HPDE6-E6E7 (cell line): ENCODE measurements at regions not wholly inside any gene's neighbourhood (a gene's known extent, or its start where the extent isn't known, plus 50 kb on each side); places are given as distances from the start of the nearest gene placed in this dataset.
A peak's percentile ranks its signal among the peaks of the same experiment; 100 is the strongest.

ENCODE experiments used
- DNase-seq: peaks from one replicate; pipeline ENCODE4 v3.0.0; 2011; ENCODE audit warnings: missing footprints; ENCODE audit errors: extremely low spot score

DNA sequence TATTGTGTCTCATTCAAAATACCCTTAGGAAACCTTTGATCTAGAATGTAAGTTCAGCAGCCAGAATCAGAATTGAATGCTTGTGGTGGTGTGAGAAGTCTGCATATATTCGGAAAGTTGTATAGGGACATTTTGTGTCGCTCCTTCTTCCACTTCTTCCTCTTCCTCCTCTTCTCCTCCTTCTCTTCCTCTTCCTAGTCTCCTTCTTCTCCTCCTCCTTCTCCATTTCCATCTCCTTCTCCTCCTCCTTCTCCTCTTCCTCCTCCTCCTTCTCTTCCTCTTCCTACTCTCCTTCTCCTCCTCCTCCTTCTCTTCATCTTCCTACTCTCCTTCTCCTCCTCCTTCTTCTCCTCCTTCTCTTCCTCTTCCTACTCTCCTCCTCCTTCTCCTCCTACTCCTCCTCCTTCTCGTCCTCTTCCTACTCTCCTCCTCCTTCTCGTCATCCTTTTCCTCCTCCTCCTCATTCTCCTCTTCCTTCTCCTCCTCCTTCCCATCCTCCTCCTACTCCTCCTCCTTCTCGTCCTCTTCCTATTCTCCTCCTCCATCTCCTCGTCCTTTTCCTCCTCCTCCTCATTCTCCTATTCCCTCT lies 749.3 kb upstream of the GOLIM4 start:
- DNase-seq, result no peak

DNA sequence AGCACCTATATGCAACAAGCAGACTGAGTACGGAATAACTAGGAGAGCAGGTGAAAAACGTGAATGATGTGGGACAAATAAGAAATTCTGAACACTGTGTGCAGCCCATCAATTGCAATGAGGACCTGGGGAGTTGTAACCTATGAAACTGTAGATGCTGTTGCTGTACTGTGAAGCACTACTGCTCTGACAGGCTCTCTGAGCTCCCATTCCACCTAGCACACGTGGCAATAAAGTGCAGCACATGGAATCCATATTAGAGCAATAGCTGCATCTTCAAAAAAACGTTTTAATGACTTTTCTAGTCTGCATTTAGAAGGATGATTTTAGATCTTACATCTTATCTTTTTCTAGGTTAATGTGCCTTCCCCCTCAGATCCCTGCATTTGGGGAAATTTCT lies 748.7 kb upstream of the GOLIM4 start:
- DNase-seq, result no peak

DNA sequence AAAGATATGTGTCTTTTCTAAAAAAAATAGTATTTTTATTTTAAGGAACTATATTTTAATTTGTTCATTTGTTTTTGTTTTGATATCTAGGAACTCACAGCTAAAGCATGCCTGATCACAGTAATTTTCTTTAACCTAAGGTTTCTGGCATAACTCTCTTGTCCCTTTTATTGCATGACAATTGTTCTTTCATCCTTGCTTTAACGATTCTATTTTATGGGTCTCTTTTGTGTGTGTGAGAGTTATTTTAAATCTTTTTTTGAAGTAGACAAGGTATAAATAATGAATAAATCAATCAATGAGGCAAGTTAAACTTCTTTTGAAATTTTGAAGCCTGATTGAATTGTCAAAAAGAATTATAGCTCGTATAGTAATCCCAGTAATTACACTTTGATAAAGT lies 747.8 kb upstream of the GOLIM4 start:
- DNase-seq, result no peak

DNA sequence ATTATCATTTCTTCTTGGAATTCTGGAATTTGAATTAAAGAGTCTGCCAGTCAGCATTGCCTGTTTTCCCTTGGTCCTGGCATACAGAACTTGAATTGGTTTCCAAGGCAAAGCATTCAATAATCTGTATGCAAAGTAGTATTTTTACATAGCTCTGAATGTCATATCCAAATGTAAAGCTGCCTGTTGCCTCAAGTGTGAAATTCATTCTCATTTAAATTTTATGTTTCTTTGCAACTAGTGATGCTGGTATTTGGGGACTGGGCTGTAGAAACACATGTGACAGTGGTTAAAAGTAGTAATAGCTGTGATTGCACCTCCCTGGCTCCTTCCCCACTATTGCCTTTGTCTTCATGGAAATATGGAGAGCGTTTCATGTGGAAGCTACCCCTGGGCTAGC lies 743.9 kb upstream of the GOLIM4 start:
- no peak for DNase-seq

DNA sequence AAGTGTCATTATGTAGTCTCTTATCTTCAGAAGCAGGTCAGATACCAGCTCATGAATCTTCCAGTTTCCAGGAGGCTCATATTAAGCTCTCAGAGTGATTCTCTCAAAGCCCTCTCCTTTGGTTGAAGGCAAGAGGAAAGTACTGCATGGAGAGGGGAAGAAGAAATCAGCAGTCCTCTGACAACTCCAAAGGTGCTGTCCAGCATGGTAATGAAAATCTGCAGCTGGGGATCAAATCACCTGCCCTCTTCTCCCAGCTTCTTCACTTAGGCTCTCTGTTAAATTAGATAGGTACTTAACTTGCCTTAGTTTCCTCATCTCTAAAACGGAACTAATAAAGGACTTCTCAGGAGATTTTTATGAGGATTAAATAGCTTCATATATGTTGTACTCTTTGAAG lies 738.8 kb upstream of the GOLIM4 start:
- no peak for DNase-seq

DNA sequence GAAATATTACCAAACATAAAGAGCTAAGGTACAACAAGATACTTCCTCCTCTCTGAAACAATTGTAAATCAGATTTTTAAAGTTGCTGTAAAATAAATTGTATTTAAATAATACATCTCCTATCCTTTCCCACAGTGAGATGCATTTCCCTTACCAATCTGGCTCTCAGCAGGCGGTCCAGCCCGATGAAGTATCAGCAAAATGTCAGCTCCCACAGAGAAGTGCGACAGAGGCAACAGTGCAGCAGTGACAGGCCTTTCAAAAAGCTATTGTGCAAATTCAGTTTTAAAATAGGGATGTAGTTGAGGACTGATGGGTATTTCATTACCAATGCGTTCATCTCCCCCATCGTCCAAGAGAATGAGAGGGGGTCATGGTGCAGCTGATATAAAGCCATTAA lies 733.2 kb upstream of the GOLIM4 start:
- no peak for DNase-seq

DNA sequence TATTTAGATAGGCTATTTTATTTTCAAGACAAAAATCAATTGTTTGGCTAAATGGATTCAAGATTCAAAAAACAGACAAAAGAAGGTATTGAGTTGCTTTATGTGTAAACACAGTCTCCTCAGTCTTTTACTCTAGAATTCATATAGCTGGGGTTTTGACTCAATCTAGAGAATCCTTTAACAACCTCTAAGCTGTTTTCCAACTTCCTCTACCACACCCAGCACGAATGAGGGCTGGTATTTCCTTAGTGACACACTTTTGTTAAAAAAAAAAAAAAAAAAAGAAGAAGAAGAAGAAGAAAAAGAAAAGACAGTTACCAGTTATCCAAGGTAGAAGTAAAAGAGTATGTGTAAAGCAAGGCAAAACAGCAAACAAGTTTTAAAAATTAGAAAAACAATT lies 732.8 kb upstream of the GOLIM4 start:
- no peak for DNase-seq

DNA sequence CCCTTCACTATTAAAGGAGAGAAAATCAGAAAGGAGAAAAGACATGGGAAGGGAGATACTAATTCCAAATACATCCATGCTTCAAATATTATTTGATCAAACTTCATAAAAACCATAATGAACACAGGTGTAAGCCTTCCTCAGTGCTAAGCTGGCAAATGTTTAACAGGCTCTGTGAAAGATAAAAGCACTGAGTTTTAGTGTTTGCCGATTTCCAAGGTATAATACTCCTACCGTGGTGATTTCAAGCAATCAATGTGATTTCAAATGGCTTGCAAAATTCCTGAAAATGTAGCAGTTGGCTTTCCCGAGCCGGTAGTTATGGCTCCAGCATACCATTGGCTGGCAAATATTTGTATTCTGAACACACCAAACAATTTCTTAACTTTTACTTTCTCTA lies 732.3 kb upstream of the GOLIM4 start:
- DNase-seq, result no peak

DNA sequence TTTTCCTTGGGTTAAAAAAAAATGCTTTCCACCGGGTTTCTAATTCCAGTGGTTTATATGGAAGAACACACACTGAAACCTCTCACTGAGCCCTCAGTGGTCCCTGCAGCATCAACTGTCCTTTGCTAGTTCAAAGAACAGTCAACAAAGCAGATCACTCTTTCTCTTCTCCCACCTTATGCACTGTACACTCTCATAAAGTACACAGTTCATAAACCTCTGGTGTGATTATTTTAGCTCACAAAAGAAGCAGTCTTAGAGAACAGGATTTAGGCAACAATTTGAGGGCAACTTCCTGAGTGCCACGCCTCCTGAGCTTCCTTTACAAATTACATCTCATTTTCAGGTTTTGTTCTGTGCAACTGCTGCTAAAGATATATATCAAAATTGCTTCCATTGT lies 728.4 kb upstream of the GOLIM4 start:
- no peak for DNase-seq

DNA sequence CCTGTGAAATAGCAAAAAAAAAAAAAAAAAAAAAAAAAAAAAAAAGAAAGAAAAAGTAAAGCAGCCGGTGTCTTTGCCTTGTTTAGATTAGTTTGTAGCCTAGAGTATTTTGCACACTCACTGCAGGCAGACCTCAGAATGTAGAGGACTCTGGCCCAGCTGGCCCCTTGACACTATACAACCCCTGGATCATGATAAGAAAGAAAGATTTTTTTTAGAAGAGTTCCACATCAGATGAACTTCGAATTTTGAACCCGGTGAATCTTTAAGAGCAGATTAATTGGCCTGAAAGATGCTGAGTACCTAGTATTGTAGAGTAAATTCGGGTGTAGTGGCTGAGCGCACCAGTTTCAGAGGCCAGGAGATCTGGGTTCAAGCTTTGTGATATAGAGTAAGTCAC lies 727.7 kb upstream of the GOLIM4 start:
- no peak for DNase-seq

DNA sequence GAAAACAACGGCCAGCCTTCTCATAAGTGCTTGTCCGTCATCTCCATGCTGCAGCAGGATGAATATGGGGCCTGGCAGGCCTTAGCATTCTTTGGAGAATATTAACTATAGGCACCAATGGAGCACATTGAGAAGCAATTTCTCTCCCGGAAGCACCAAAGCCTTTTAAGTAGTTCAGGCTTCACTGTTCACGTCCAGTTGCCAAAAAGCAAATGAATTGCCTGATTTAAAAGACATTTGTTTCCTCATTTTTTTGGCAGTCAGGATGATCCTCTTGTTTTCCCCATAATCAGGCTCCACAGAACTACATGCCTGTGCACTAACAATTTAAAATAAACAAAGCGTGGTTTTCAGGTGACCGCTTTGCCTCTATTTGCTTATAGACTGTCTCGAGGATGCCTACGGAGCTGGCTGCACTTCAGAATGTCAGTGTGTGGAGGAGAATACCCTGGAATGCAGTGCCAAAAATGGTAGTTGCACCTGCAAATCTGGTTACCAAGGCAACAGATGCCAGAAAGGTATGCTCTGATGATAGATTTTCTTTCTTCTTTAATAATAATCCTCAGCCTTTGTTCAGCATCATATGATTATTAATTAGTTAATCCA lies 725.2 kb upstream of the GOLIM4 start:
- no peak for DNase-seq

DNA sequence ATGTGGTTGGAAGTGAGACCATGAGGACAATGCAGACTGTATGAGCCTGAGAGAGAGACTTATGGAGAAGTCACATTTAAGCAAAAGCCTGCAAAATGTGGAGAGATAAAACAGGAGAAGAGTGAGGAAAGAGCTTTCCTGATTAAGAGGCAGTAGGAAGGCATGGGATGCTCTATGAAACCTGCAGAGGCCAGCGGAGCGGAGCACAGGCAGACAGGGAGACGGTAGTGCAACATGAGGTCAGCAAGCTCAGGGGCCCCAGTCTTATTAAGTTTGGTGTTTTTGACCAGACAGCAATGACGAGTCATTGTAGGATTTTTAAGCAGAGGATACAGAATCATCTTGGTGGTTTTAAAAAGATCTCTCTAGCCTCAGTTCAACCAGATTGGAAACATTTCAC lies 721.5 kb upstream of the GOLIM4 start:
- no peak for DNase-seq

DNA sequence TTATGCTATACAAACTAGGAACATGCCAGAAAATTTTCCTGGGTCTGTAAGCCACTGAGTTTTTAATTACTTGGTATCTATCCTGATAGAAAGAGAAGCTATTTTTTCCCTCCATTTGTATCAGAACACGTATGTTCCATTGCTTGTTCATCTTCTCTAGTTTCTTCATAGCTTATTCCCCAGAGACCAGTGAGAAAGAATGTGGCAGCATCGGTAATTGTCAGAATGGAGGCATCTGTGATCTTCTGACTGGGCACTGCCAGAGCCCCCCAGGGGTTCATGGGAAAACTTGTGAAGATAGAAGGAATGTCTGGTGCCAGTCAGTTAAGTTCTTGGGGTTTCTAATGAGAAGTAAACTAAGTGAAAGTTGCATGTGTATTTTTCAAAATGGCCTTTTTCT lies 720.2 kb upstream of the GOLIM4 start:
- no peak for DNase-seq

DNA sequence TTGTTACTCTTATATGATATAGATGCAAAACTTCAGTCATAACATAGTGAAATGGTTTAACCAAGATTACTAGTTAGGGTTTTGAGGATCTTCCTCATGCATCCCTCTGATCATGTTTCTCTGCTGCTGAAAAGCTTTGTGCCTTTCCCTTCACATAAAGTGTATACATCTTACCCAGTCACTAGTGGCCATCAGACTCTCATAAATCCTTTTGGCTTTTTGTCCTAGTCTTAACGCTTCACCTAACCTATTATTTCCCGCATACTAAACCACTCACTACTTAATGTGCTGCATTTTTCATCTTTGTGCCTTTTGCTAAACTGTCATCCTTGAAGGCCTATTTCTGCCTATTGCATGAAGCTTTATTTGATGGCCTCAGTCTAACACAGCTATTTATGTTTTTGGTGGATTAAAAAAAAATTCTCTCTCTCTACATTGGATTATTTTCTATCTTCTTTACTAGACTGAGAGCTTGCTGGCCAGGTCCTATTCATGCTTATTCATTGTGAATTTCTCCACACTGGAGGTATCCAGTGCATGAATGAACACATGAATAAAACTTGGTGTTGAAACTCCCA lies 717.6 kb upstream of the GOLIM4 start:
- no peak for DNase-seq

DNA sequence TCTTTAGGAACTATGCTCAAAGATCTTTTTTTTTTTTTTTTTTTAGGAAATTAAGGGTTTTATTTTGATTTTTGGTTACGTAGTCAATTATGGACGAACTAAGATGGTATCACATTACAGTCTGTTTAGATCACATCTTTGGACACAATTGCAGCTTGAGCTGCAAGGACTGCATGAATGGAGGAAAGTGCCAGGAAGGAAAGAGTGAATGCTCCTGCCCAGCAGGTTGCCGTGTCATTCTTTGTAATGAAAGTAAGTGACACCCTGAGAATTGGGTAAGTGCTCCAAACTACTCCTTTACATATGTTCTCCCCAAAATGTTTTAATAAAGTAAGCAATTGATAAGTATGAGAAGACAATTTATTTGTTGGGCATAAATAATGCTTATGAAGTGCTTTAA lies 716.5 kb upstream of the GOLIM4 start:
- DNase-seq, result no peak

DNA sequence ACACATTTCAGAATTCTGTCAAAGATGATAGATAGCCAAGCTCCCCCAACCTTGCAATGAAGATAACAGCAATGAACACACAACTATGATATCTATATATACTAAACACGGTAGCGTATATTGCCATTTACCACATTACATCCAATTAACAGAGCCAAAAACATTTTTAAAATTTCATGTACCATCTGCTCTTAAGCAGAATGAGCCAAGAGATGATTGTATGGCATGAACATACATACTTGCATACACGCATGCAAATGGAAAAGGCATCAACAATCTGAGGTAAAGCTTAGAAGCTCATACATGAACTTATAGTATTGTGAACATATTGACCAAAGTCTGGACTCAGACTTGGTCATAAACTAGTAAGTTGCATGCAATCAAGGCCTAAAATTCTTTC lies 712.9 kb upstream of the GOLIM4 start:
- DNase-seq, result no peak

DNA sequence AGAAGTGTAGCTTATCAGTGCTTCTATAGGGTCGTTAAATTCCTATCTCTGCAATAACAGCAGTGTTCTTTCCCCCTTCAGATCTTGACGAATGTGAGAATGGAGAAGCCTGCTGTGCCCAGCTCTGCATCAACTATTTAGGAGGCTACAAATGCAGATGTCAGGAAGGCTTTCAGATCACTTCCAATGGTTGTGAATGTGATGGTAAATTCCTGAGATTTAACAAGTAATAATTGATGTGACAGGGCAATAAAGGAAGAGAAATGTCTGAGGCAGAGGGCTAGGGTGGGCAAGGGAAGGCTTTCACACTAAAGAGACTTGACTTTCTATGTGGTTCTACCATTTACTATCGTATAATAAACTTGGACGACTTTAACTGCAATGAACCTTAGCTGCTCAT lies 711.7 kb upstream of the GOLIM4 start:
- DNase-seq, result no peak

DNA sequence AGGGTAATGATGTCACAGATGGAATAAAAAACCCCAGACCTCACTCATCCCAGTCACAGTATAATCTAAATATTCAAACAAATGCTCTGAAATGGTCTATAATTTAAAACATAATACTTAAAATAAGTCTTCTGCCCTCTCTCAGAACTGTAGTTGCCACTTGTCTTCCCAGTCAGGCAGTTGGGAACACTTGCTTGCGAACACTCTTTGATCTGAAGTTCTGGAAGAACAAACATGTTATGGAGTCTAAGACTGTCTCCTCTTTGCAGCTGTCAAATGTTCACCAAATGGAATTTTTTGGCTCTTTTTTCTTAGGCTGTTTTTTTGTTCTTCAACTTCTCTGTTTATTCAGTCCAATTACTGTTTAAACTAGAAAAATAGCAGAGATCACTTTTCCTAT lies 711.1 kb upstream of the GOLIM4 start:
- no peak for DNase-seq

DNA sequence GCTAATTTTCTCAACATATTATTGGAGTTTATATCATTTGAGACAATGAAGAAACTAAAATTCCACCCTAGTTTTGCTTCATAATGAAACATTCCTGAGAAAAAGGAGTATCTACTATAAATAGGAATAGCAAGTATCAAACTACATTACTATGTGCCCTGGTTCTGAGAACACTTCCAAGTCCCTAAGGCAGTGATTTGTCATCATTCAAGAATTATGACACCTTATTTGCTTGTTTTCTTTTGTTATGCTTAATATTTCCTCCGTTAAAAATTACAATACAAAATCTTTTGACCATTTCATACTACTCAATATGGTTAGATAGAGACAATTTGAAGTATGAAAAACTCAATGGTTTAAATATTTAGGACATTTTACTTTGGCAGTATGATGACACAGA lies 707.8 kb upstream of the GOLIM4 start:
- no peak for DNase-seq

DNA sequence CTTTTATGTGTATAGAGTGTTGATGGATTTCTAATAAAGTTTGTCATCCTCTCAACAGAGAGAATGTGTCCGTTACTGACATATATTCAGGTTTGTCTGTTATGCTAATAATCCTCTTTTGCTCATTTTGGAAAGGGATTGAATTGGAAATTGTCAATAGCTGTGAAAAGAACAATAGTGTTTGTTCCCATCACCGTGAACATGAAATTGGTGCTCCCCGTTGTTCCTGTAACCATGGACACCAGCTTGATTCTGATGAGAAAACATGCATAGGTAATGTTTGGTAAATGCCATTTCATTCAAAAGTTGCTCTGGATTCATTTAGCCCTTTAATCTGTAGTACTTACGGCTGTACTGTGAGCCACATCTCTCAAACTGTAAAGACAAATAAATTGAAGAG lies 707.0 kb upstream of the GOLIM4 start:
- DNase-seq, result no peak

DNA sequence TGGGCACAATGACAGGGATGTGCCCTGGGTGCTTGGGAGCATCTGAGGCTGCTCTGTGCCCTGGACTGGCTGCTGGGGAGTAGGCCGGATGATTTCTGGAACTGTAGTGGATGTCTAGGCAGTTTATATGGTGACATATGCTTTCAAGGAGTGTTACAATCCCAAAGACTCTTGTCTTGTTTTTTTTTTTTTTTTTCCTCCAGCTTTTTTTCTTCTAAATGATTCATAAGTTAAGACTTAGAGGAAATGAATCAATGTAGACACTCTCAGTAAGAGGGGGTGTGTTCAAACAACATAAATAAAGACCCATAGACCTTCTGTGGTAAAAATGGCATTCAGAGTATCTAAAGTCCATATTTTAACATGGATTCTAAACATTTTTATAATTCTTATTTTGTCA lies 706.1 kb upstream of the GOLIM4 start:
- peak; percentile 23 for DNase-seq

DNA sequence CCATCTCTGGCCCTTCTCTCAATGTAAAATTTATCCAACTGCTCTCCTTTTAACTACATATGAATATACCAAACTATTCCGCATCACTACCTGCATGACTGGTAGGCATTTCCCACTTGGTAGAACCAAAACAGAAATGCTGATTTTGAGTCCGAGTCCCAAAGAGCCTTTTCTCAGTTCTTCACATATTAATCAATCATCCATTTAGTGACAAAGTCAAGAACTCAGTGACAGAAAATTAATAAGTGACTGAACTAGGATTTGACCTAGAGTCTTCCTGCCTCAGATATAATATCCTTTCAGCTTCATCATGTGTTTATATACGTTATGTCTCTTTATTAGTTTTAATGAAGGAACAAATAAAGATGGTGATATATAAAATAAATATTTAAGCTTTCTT lies 700.6 kb upstream of the GOLIM4 start:
- no peak for DNase-seq

DNA sequence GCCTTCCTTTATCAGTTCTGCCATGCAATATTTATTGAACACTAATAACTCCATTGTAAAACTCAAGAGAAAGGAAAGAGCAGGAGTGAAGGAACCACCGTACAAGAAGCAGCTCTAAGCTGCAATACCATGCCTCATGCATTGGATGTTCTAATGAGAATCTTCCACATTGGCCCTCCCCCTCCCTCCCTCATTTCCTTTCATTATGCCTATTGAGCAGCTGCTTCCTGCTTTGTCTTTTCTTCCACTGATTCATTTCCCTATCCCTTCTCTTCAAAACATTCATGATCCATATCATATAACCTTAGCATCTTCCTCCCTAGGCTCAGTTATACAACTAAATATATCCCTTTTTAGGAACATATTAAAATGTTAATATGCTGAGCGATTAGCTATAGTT lies 698.7 kb upstream of the GOLIM4 start:
- no peak for DNase-seq

DNA sequence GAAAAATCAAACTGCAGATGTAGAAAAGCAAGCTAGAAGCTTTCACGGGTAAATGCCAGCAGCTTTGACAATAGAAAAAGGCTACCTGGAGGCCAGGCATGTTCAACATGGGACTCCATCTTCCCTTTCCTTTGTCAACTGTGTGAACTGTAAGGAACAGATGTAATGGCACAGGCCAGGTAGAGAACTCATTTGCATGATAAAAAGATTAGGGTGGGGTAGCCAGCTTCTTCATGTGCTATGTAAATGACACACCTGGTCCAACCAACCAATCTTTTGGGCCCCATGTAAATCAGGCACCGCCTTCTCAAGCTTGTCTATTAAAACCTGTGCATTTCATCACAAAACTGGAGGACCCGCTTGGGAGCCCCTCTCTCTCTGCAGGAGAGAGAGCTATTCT lies 686.5 kb upstream of the GOLIM4 start:
- no peak for DNase-seq
